GM03348 (cell line): ENCODE measurements at regions not wholly inside any gene's neighbourhood (a gene's known extent, or its start where the extent isn't known, plus 50 kb on each side); places are given as distances from the start of the nearest gene placed in this dataset.
A peak's percentile ranks its signal among the peaks of the same experiment; 100 is the strongest.
"Not testable (repeated sequence)": the region's sequence is repeated elsewhere in the genome, so short reads cannot be mapped to it uniquely, and the experiment has no call there.

Source experiments
- DNase-seq: peaks from one replicate; pipeline ENCODE4 v3.0.0; 2012; ENCODE audit warnings: low spot score

DNA sequence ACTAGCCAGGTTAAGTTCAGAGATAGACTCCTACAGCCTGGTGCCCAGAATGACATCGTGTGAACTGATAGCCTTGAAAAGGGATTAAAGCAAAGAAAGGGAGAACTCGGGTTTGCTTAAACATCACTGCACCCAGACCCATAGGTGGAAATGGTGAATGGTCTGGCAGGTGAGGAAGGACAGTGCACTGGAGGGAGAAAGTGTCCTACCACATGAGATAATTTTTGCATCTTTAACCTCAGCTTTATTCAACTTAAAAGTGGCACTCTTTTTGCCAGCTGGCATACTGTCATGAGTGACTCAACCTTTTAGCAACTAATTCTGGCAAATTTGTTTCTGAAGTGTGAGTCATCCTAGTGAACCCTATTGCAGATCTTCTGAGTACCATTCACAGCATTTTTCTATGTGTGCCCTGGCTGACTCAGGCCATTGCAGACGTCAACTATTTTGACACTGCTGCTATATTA, 53.0 kb upstream of the DAPP1 start:
- DNase-seq, result peak; percentile 74

DNA sequence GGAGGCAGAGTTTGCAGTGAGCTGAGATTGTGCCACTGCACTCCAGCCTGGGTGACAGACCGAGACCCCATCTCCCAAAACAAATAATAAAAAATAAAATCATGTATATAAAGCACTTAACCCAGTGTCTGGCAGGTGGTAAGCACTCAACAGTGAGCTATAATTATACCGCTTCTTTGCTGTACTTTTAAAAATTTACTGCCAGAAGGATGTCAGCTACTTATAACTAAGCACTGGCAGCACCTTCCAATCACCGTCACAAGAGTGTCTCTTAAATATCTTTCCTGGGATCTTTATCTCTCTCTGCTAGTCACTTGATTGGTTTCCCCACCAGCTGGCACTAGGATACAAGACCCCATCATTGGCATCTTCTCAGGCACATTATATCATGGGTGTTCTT, 53.9 kb upstream of the DAPP1 start:
- no peak for DNase-seq

DNA sequence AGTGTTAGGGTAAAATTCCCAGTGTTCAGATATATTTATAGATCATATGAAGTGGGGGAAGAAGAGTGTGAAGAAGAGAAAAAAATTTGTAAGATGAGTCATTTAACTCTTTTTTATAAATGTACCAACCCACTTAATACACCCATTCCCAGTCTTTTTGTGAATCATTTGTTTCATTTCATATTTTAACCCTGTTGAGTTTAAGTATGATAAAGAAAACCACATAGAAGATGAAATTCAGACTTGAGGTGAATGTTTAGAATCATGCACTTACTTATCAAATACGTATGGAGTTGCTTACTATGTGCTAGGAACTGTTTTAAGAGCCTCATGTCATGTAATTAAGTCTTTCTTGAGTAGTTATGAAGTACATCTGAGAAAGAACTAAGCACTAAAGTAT, 56.6 kb upstream of the DAPP1 start:
- no peak for DNase-seq

DNA sequence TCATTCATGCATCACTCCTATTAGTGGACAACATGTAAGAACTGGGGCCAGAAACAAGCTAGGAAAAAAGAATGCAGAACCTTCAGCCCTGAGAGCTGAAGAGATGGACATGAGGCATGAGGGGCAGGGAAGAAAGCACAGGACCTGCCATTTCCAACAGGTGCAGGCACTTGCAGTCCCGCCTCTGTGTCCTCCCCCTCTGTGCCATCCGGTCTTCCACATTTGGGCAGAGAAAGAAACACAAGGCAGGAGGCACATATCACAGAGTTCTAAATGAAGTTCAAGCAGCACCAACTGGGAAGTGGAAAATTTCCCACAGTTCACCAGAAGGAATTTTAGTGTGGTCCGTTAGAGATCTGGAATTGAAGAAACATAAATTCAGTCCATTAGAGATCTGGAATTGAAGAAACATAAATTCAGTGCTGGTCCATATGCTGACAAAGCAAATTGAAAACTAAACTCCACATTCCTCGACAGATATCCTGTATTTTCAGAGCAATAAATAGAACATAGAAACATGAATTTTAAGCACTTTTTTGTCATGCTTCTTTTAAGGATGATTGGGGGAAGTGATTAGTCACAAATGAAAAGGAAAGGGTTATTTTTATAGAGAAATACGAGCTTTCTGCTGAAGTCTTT, 57.2 kb upstream of the DAPP1 start:
- DNase-seq, result no peak

DNA sequence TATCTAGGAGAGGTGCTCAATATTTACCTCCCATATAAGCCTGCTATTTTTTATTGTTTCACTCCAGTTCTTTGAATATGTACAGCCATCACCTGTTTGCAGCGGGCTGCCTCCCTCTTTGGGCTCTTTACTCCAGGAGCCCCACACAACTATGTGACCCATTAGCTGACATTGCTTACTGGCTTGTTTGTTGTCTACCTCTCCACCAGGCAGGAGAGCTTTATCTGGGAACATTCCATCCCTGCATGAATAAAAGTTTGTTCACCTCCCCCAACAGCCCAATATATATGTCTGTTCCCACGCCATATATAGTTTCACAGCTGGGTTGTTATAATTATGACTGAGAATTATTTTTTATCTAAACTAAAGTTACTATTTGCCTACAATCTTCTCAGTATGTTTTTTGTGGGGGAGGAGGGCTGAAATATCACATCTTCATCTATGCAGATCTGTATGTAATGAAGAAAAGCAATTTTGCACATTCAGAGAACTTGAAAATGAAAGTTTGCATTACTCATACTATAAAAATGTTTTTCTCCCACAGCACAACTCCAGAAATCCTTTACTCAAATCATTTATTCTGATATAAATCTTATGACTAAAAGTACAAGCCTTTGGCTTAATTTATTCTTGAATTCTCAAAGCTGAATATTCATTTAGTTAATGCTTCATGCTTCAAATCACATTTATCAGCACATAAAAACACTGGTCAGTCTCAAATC, 61.2 kb upstream of the DAPP1 start:
- no peak for DNase-seq

DNA sequence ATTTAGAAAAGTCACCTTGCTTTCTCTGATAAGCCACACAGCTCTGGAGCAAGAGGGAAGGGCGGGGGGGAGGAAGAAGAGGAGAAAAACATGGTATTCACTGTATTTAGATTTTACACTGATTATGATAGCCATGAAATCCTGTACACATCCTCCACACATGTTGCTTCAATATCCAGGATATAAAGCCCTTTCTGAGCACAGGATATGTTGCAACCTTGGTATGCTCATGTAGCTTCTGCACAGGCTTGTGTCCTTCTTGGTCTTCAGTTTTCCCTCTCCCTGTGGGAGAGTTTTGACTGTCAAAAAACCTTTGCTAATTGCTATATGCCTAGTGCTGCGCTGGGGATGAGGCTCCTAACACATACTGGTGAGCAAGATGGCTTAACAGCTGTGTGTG, 61.9 kb upstream of the DAPP1 start:
- no peak for DNase-seq

DNA sequence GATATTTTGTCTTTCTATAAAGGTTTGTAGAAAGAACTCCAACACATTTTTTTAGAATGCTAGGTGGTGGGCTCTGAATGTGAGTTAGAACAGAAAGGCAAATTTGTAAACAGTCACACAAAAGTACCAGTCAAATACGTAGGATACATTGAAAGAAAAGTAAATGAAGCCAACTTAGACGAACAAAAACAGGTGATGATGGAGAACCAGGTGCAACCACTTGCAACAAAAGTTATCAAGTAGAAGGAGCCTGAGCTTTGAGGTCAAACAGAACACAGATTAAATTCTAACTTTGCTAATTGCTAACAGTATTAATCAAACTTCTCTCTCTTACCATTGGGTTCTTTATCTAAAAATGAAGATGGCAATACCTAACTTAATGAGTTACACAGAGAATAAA, 62.7 kb upstream of the DAPP1 start:
- no peak for DNase-seq

DNA sequence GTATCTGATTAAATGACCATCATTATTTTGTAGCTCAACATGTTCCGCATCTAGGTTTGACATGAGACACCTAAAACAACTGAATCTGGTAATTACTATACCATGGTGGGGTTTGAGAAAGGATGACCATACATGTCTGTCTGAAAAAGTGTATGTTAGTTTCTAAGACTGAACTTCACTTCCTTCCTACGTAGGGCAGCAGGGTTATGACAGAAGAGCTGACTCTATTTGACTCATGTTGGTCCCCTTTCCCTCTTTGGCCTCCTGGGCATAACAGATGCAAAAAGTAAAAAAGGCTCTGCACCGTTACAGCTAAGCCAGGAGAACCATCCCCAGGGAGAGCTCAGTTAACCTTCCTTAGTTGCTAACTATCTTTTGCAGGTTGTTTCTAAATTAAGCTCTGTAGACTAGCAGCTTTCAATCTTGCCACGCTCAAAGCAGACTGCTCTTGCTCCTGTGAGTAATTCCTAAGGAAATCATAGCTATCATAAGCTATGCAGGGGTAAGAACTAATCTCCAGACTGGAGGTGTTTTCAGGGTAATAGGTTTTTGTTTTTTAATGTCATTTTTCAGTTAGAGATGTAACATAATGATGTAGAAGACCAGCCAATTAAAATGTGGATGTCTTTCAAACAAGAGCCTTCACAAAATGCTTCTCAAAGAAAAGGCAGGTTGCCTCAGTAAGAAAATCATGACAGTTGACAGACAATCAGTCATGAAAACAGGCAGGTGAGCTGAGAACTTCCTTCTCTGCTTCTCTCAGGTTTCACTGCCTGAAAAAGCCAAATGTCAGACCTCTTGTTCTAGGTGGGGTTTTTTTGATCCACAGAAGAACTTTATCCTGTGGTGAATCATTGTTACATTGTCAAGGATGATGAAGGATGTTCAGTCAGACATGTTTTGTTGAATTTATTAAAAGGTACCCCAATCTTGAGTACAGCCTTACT, 66.9 kb upstream of the DAPP1 start:
- no peak for DNase-seq

DNA sequence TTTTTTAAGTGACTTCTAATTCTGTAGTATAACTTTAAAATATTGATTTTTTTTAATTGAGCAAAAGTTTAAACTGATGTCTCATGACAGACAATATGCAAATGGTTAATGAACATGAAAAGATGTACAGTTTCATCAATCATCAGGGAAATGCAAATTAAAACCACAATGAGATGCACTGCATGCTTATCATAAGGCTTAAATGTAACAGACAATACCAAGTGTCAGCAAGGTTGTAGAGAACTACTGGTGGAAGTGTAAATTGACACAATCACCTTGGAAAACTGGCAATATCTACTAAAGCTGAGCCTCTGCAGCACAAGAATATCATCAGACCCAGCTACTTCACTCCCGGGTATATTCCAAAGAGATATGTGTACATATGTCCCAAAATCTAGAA, 70.2 kb upstream of the DAPP1 start:
- DNase-seq, result no peak

DNA sequence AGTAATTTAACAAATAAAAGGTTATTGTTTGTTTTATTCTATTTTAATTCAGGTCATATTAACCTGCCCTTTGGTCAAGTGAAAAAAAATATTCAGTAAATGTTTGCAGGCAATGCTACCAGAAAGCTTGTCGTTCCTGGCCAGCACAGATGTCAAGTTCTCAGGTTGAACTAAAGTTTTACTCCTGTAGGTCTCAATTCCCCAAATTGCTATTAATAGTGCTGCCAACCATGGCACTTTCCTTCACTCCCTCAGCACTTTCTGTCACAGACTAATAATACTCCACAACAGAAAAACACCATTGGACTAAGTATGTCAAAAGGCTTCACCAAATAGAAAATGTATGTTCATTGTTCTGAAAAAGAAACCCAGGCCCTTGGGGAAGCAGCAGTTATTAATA, 79.2 kb upstream of the C4orf54 start:
- no peak for DNase-seq

DNA sequence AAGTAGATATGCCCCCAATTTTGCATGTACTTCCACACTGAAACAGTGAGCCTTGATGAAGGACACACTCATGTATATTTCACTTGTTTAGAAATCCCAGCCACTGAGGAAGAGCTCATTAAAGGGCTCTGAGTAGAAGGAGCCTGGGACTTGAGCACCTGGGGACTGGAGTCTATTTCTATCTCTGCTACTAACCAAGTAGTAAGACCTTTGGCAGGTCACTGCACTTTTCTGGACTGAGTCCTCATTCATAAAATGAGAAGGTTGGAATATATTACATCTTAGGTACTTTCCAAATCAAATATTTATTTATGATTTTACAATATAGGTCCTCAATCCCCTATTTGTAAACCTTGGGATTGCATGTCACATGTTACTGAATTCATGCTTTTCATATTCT, 78.2 kb upstream of the C4orf54 start:
- DNase-seq, result no peak

DNA sequence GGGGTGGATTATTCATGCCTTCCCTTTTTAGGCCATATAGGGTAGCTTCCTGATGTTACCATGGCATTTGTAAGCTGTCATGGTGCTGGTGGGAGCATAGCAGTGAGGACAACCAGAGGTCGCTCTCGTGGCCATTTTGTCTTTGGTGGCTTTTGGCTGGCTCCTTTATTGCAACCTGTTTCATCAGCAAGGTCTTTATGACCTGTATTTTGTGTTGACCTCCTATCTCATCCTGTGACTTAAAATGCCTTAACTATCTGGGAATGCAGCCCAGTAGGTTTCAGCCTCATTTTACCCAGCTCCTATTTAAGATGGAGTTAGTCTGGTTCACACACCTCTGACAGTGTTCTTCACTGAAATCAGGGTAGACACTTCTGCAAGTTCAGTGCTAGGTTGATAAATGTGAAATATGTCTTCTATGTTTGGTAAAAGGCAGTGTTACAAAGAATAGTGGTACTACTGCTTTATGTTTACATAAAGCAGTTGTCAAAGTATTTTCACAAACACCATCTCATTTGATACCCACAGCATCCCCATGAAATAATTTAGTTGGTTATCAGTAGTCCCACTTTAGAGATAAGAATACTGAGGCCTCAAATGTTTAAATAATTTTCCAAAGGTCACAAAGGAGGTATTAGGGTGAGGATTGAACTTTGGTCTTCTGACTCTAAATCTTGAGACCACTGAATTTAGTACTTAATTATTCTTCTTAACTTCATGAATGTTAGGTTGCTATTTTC, 77.1 kb upstream of the C4orf54 start:
- no peak for DNase-seq

DNA sequence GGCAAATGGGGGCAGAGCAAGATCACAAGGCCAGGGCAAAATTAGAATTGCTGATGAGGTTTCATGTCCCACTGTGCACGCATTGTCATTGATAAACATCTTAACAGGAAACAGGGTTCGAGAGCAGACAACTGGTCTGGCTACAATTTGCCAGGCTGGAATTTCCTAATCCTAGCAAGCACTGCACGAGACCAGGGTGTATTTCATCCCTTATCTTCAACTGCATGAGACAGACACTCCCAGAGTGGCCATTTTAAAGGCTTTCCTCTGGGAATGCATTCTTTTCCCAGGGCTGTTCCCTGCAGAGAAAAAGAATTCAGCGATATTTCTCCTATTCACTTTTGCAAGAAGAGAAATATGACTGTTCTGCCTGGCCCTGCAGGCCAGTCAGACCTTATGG, 75.8 kb upstream of the C4orf54 start:
- DNase-seq, result not testable (repeated sequence)

DNA sequence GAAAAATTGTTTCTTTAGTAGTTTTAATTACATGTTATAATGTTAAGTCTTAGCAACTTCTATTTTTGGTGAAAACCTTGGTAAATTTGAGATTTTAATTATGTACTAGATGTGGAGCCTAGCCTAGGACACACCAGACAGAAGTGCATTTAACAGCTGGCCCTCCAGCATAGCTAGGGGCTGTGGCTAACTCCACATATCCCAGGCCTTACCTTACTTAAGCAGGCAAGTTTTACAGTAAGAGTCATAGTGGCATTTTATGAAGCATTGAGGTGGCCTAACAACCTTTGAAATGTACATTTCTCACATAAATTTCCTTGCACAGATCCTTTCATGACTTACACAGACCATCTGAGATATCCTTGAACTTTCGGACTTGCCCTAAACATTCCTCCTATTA, 71.6 kb upstream of the C4orf54 start:
- DNase-seq, result no peak

DNA sequence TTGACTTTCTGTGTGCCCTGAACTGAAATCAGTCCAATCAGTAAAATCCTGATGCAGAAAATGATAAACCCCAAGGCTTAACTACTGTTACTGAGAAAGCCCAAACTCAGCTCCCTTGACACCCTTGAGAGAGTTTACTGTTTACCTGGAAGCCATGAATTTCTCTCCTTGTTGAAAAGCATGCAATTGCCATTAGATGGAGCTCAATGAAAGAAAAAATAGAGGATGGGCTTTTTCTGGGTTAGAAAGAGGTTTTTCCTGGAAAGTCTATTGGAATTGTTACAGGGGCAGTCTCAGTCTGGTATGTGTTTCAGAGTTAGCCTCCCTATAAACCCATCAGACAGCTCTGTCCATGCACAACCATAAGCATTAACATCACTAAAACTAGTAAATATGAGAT, 66.4 kb upstream of the C4orf54 start:
- DNase-seq, result no peak

DNA sequence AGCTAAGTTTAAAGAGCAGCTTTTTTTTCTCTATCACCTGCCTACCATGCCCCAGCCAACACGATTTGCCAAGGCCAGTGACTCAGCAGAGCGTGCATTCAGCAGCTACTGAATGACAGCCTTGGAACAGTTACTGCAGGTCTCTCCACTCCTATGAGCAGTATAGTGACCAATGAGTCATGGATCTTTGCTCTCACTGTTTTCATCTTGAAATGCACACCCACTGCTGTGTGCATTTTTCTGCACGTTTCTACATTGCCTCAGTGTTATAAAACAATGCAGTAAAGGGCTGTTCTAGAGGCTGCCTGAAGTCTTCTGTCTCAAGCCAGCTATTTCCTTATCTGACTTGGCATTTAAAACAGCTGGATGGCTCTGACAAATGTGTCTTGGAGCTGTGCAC, 66.0 kb upstream of the C4orf54 start:
- peak; percentile 19 for DNase-seq

DNA sequence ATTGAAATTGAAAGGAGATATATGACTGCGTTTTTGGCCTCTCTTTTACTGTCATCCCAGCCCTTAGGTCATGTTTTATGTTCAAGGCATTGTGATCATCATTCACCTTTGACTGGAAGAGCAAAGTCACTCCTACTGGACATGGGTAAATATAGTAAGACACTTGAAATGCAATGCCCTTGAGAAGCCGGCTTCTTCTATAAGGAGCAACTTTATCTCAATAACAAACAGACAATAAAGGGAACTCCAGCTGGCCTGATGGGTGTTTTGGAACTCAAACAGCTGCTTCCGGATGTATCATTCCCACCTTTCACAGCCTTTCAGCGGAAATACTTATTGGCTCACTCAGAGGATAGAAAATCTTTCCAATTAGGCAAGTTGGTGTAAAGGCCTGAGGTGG, 65.1 kb upstream of the C4orf54 start:
- DNase-seq, result no peak

DNA sequence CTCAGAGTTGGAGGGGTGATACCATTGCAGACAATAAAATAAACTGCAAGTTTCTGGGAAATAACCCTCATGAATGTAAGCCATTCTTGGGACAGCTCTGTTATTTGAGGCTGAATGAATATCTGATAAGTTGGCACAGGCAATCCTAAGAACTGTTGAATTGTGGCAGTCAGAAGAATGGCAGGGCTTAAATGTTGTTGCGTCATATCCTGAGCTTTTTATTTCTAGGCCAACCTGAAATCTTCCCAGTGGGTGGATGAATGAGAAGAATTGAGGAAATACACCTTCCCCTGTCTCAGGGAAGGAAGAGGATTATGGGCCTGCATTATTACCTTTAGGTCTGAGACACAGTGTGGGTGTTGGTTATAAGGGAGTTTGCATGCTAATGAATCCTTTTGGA, 64.4 kb upstream of the C4orf54 start:
- DNase-seq, result no peak

DNA sequence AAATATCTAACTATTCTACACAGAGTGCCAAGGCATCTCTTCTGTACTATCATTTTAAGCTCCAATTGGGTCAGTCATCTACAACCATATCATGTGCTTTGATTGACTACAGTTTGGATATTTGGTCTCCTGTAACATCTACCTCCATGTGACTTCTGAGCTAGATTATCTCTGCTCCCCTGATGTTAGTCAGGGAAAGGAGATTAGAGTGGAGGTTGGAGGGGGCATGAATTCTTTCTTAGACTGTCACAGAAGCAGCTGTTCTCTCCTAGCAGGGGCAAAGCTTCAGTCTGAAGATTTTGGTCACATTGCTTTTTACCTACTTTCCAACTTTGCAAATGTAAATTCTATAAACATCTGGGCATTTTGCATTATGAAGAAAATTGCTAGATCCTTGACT, 62.6 kb upstream of the C4orf54 start:
- no peak for DNase-seq

DNA sequence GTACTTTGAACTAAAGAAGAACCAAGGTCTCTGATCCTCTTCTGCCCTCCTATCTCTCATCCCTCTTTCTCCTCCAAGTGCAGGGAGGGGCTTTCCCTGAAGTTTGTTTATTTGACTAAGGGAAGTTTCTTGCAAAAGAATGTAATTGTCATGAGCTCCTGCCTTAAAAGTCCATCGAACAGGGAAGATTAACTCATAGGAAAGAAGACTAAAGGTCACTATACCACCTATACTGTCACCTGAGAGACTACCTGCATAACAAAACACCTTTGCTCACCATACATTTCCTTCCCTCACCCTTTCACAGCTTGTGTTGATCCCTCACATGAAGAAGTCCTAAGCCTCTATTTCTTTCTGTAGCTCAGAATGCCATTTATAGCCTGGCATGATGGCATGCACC, 59.4 kb upstream of the C4orf54 start:
- no peak for DNase-seq

DNA sequence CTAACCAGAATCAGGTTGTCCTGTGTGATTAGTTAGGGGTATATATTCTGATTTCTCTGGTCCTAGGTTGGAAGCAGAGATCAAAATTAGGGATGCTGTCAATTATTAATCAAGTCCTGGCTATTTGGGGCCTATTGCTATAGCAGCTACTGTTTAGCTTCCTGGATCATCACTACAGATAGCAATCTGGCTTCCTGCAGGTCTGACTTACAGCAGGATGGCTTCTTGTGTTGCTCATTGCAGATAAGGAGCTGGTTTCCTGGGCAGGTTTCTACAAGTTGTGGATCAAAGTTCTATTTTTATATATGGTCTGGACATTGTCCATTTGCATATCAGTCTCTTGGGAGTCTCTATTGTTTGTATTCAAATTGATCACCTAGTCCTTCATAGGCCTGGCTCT, 57.7 kb upstream of the C4orf54 start:
- no peak for DNase-seq

DNA sequence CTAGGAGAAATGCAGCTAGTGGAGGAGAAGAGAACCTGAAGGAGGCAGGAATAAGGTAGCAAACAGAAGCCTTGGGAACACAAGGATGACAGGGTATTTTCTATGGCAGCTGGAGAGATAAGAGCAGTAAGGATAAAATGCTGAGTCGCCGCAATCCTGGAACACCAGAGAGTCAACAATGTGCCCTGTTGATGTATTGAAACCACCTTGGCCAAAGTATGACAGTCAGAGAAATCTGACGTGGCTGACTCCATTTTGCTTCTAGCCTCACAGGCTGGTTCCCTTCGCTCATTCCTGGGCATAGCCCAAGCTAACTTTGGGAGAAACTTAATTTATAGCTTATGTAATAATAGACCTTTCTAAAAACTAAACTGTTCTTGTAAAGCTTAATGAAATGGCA, 56.6 kb upstream of the C4orf54 start:
- no peak for DNase-seq
